ENCODE measurements at regions not wholly inside any gene's neighbourhood (a gene's known extent, or its start where the extent isn't known, plus 50 kb on each side); places are given as distances from the start of the nearest gene placed in this dataset.

- Histone ChIP-seq H3K4me1 (ENCODE audit: control insufficient read depth, insufficient read depth, low read length) (no peaks in the 10 kb centered on the region), H4K20me1 (ENCODE audit: control insufficient read depth, insufficient read depth) (no peaks in the 10 kb centered on the region), H3K27ac (ENCODE audit: control insufficient read depth, insufficient read depth) (no peak overlapping the region), H3K36me3 (ENCODE audit: control insufficient read depth in 2 of 2, insufficient read depth in 2 of 2, low read length in 1 of 2) (no peaks in the 10 kb centered on the region), H3K9ac (ENCODE audit: control insufficient read depth, insufficient read depth, low read length) (no peak overlapping the region), H3K9me3 (replicated peaks; ENCODE audit: control insufficient read depth, insufficient read depth, low read length) (no peaks in the 10 kb centered on the region; the same call in 2 of the 3 replicates), H2AFZ (ENCODE audit: control insufficient read depth, low read depth, low read length) (no peak overlapping the region), H3K4me2 (ENCODE audit: control insufficient read depth, insufficient read depth) (no peak overlapping the region), H3K27me3 (replicated peaks in 1 of 2; ENCODE audit: control insufficient read depth in 2 of 2, insufficient read depth in 2 of 2, low read length in 1 of 2) (no peaks in the 10 kb centered on the region), H3K79me2 (ENCODE audit: control insufficient read depth, insufficient read depth, low read length) (no peaks in the 10 kb centered on the region), H3K4me3 (no peak overlapping the region)
- RAD21 ChIA-PET (ENCODE audit: unreplicated experiment): no interaction called here
- intact Hi-C loops (cut with micrococcal nuclease; ENCODE audit: unreplicated experiment): no loop called here
- in situ Hi-C loops (cut with MboI): no loop called here
- no TSS peak for BruUV-seq (replicated peaks)
- CTCF ChIA-PET: interaction anchor here (1.2 kb wide), 2 partner anchors 10 to 12 kb away, joined by 3 read pairs; no protein-coding TSS in a partner anchor
- SMC1A ChIA-PET (ENCODE audit: uncharacterized antibody, unreplicated experiment): interaction anchor here (0.8 to 1.1 kb wide), 2 partner anchors 27 to 39 kb away, joined by 3 read pairs; no protein-coding TSS in a partner anchor
- DNase-seq (ENCODE audit: low read depth, low spot score) (no peak), ATAC-seq (no peak), FAIRE-seq (no peak)
- POLR2A ChIA-PET: interaction anchor here (0.8 kb wide), 1 partner anchor 88 kb away, joined by 3 read pairs; no protein-coding TSS in a partner anchor
- 3% methylated on average over 2 of the region's 2 CpGs for WGBS (ENCODE audit: insufficient coverage, insufficient replicate concordance, low lambda C conversion rate, missing lambda C conversion rate)
- no peak for TF ChIP-seq LARP7 (IDR thresholded peaks at IDR 0.05)
- no peak for TF ChIP-seq CUX1 (IDR thresholded peaks at IDR 0.05; ENCODE audit: insufficient replicate concordance, low read depth, low read length)
- no peak for TF ChIP-seq STAT3 (IDR thresholded peaks at IDR 0.05; ENCODE audit: low read depth, low read length)
- no peak for TF ChIP-seq ZNF622 (IDR thresholded peaks at IDR 0.05)
- TF ChIP-seq FOS (IDR thresholded peaks at IDR 0.05; ENCODE audit: borderline replicate concordance, extremely low read depth, insufficient read length): no peak
- TF ChIP-seq CEBPB (IDR thresholded peaks at IDR 0.05; ENCODE audit: borderline replicate concordance in 1 of 2, low read depth in 2 of 2, low read length in 2 of 2): no peak
- no peak for TF ChIP-seq RB1 (IDR thresholded peaks at IDR 0.05; ENCODE audit: borderline replicate concordance)
- no peak for TF ChIP-seq NRF1 (conservative IDR thresholded peaks at IDR 0.05; ENCODE audit: low read depth, low read length)
- no peak for TF ChIP-seq ZNF207 (IDR thresholded peaks at IDR 0.05; ENCODE audit: borderline replicate concordance)
- TF ChIP-seq, protein P1, sequence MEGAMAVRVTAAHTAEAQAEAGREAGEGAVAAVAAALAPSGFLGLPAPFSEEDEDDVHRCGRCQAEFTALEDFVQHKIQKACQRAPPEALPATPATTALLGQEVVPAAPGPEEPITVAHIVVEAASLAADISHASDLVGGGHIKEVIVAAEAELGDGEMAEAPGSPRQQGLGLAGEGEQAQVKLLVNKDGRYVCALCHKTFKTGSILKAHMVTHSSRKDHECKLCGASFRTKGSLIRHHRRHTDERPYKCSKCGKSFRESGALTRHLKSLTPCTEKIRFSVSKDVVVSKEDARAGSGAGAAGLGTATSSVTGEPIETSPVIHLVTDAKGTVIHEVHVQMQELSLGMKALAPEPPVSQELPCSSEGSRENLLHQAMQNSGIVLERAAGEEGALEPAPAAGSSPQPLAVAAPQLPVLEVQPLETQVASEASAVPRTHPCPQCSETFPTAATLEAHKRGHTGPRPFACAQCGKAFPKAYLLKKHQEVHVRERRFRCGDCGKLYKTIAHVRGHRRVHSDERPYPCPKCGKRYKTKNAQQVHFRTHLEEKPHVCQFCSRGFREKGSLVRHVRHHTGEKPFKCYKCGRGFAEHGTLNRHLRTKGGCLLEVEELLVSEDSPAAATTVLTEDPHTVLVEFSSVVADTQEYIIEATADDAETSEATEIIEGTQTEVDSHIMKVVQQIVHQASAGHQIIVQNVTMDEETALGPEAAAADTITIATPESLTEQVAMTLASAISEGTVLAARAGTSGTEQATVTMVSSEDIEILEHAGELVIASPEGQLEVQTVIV (IDR thresholded peaks at IDR 0.05; ENCODE audit: borderline replicate concordance, partially characterized antibody): no peak
- no peak for TF ChIP-seq NFYB (IDR thresholded peaks at IDR 0.05; ENCODE audit: insufficient read depth, low read depth, low read length)
- no peak for TF ChIP-seq ZBTB11 (CRISPR knock-in tag; IDR thresholded peaks at IDR 0.05)
Observed at GRCh38 chr13:58706421-58706820, 1074.9 kb downstream of the PCDH17 start.
